ENCODE measurements at regions not wholly inside any gene's neighbourhood (a gene's known extent, or its start where the extent isn't known, plus 50 kb on each side); places are given as distances from the start of the nearest gene placed in this dataset.

DNA sequence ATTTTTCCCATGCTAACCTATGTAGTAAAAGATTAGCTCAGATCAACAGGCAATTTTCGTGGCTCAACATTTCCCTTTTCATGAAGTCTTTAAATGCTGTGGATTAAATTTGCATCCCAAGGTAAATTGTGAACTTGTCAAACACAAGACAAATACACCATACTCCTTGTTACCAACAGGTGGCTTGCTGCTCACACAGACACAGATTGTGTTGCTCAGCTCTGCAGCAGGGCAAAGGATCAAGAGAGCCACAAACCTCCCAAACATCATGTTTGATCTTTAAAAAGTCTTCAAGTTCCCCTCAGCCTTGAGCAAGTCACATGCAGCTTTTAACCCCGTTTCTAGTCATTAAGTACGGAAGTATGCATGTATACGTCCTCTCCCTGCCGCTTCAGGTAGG lies 119.6 kb upstream of the CNTNAP4 start:
- Histone ChIP-seq H3K4me3 (no peak overlapping the region), H3K27me3 (no peaks in the 10 kb centered on the region), H3K9me3 (no peaks in the 10 kb centered on the region), H3K4me1 (no peaks in the 10 kb centered on the region), H3K27ac (no peak overlapping the region), H3K36me3 (no peaks in the 10 kb centered on the region)
- no peak for TF ChIP-seq POLR2AphosphoS5 (IDR thresholded peaks at IDR 0.05; ENCODE audit: insufficient read depth in 1 of 2, low read depth in 1 of 2)
- no peak for TF ChIP-seq POLR2A (IDR thresholded peaks at IDR 0.05)
- TF ChIP-seq, protein P1, sequence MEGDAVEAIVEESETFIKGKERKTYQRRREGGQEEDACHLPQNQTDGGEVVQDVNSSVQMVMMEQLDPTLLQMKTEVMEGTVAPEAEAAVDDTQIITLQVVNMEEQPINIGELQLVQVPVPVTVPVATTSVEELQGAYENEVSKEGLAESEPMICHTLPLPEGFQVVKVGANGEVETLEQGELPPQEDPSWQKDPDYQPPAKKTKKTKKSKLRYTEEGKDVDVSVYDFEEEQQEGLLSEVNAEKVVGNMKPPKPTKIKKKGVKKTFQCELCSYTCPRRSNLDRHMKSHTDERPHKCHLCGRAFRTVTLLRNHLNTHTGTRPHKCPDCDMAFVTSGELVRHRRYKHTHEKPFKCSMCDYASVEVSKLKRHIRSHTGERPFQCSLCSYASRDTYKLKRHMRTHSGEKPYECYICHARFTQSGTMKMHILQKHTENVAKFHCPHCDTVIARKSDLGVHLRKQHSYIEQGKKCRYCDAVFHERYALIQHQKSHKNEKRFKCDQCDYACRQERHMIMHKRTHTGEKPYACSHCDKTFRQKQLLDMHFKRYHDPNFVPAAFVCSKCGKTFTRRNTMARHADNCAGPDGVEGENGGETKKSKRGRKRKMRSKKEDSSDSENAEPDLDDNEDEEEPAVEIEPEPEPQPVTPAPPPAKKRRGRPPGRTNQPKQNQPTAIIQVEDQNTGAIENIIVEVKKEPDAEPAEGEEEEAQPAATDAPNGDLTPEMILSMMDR (IDR thresholded peaks at IDR 0.05), result no peak
- no peak for DNase-seq (ENCODE audit: extremely low spot score in 2 of 2)
- intact Hi-C loops (cut with DNase I), result no loop called here

DNA sequence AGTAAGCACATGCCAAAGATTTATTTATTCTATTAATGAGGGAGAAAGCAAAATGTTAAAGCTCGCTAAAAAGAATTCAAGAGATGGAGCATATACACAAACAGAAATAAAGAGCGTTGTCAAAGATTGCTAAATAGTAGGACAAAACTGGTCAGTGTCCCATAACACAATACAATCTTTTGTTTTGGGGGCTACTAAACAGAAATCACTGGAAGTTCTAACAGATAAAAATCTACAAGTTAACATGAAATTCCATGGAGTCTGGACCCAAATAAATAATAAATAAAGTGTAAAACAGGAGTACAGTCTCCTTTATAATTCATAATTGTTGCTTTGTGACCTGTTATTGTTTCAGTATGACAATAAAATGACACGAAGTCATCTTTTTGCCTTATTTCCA lies 115.2 kb upstream of the CNTNAP4 start:
- Histone ChIP-seq H3K4me3 (no peak overlapping the region), H3K27me3 (no peaks in the 10 kb centered on the region), H3K4me1 (no peaks in the 10 kb centered on the region), H3K27ac (no peak overlapping the region), H3K9me3 (no peaks in the 10 kb centered on the region), H3K36me3 (no peaks in the 10 kb centered on the region)
- no peak for DNase-seq (ENCODE audit: extremely low spot score in 2 of 2)
- intact Hi-C loops (cut with DNase I), result no loop called here
- TF ChIP-seq, protein P1 (IDR thresholded peaks at IDR 0.05), result no peak
- TF ChIP-seq POLR2AphosphoS5 (IDR thresholded peaks at IDR 0.05; ENCODE audit: insufficient read depth in 1 of 2, low read depth in 1 of 2) (no peak), POLR2A (IDR thresholded peaks at IDR 0.05) (no peak)

DNA sequence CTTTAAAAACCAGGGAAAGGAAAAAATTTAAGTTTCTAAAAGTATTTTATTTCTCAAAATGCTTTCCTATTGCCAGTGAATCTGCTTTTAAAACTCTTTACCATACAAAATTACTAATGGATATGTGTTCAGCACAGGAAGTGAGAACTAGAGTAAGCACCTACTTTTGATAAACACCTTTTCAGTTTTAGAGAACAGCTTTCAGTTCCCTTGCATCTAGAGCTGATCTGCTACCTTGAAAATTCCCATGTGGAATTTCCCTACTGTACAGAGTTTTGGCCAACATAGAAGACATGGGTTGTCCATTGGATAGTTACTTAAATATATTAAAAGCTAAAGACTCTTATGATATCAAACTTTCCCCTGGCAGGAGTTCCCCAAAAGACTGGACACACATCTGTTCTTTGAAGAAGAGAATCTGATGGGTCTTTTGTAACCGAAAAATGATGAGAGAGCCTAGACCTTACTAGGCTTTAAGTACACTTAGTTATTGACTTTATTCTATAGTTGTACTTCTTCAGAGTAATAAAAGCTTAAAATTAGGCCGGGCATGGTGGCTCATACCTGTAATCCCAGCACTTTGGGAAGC lies 112.1 kb upstream of the CNTNAP4 start:
- H3K9me3 ChIP-seq, result no peaks in the 10 kb centered on the region
- no peak overlapping the region for H3K4me3 ChIP-seq
- no peak for DNase-seq (ENCODE audit: extremely low spot score in 2 of 2)
- no peaks in the 10 kb centered on the region for H3K36me3 ChIP-seq
- no peaks in the 10 kb centered on the region for H3K27me3 ChIP-seq
- no peaks in the 10 kb centered on the region for H3K4me1 ChIP-seq
- H3K27ac ChIP-seq, result no peak overlapping the region
- TF ChIP-seq, protein P1 (IDR thresholded peaks at IDR 0.05), result no peak
- no peak for TF ChIP-seq POLR2AphosphoS5 (IDR thresholded peaks at IDR 0.05; ENCODE audit: insufficient read depth in 1 of 2, low read depth in 1 of 2)
- TF ChIP-seq POLR2A (IDR thresholded peaks at IDR 0.05), result no peak
- intact Hi-C loops (cut with DNase I), result no loop called here

DNA sequence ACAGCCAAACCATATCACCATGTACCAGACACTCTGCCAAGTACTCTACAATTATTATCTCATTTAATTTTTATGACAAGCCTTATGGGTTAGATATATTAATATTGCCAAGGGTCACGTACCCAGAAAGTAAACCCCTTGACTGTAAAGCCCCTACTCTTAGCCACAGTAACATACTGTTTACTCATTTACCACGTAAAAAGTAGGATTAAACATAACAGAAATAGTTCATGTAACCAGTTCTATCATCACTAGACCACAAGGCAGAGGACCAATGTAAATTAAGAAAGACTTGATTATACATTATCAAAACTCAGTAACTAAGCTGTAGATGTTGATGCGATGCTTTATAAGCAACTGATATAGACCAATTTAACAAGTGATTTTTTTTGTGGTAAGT lies 101.5 kb upstream of the CNTNAP4 start:
- TF ChIP-seq, protein P1 (IDR thresholded peaks at IDR 0.05), result no peak
- no peak for TF ChIP-seq POLR2AphosphoS5 (IDR thresholded peaks at IDR 0.05; ENCODE audit: insufficient read depth in 1 of 2, low read depth in 1 of 2)
- no peak for TF ChIP-seq POLR2A (IDR thresholded peaks at IDR 0.05)
- intact Hi-C loops (cut with DNase I), result no loop called here

DNA sequence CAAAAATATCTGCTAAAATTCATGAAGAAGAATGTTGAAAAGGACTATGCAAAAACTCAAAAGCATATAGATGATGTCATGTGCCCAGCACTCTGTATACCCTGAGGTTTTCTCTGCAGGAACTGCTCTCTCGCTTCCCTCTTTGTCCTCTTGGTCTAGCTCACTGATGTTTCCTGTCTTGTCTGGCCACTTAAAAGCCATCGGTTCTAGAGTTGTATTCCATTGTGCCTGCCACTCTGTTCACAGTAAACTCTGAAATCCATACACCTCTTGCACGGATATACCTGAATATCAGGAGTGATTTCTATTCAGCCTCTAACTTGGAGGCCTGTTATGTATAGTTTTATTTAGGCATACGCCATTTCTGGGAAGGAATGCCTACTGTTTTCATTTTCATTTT lies 101.0 kb upstream of the CNTNAP4 start:
- no peak overlapping the region for H3K27ac ChIP-seq
- H3K36me3 ChIP-seq, result no peaks in the 10 kb centered on the region
- H3K9me3 ChIP-seq, result no peaks in the 10 kb centered on the region
- no peaks in the 10 kb centered on the region for H3K4me1 ChIP-seq
- no peak for DNase-seq (ENCODE audit: extremely low spot score in 2 of 2)
- H3K4me3 ChIP-seq, result no peak overlapping the region
- H3K27me3 ChIP-seq, result no peaks in the 10 kb centered on the region
- intact Hi-C loops (cut with DNase I), result no loop called here
- TF ChIP-seq, protein P1 (IDR thresholded peaks at IDR 0.05), result no peak
- TF ChIP-seq POLR2AphosphoS5 (IDR thresholded peaks at IDR 0.05; ENCODE audit: insufficient read depth in 1 of 2, low read depth in 1 of 2), result no peak

More for the DNA sequence above, 101.5 kb upstream of the CNTNAP4 start:
- no peak overlapping the region for H3K4me3 ChIP-seq
- no peaks in the 10 kb centered on the region for H3K27me3 ChIP-seq
- DNase-seq (ENCODE audit: extremely low spot score in 2 of 2), result no peak
- no peaks in the 10 kb centered on the region for H3K36me3 ChIP-seq
- H3K4me1 ChIP-seq, result no peaks in the 10 kb centered on the region
- H3K27ac ChIP-seq, result no peak overlapping the region
- H3K9me3 ChIP-seq, result no peaks in the 10 kb centered on the region
